PFSK-1 (cell line): ENCODE measurements at regions not wholly inside any gene's neighbourhood (a gene's known extent, or its start where the extent isn't known, plus 50 kb on each side); places are given as distances from the start of the nearest gene placed in this dataset.

ENCODE experiments used
- FOXP2 ChIP-seq: optimal IDR thresholded peaks from 2 replicates; pipeline ENCODE3; 2011; ENCODE audit warnings: borderline replicate concordance, control low read depth, inconsistent platforms; ENCODE audit not compliant: insufficient read depth; ENCODE audit errors: extremely low read length, extremely low read depth
- POLR2AphosphoS5 ChIP-seq: IDR thresholded peaks from 2 replicates; pipeline ENCODE4 v1.6.1; 2012; ENCODE audit warnings: low read depth, mild to moderate bottlenecking, control low read depth, low read length, moderate library complexity
- SIN3A ChIP-seq: IDR thresholded peaks from 2 replicates; pipeline ENCODE4 v1.6.1; 2012; ENCODE audit warnings: mild to moderate bottlenecking, low read length, moderate library complexity, borderline replicate concordance; ENCODE audit not compliant: insufficient read depth

- no peak for TF ChIP-seq POLR2AphosphoS5
- TF ChIP-seq FOXP2: no peak
- no peak for TF ChIP-seq SIN3A
These were observed 177.1 kb downstream of the KCNRG start for GRCh38 chr13:50192272-50192813.
